HUDEP-2 (cell line): ENCODE measurements at regions not wholly inside any gene's neighbourhood (a gene's known extent, or its start where the extent isn't known, plus 50 kb on each side); places are given as distances from the start of the nearest gene placed in this dataset.
"Not testable (repeated sequence)": the region's sequence is repeated elsewhere in the genome, so short reads cannot be mapped to it uniquely, and the experiment has no call there.

Experiments
- DNase-seq, 76 experiments: peaks; one replicate each; lab custom pipeline; 2025; ENCODE audit not compliant: unreplicated experiment in 76 of 76; lab: John Stamatoyannopoulos, UW

GRCh38 chr9:75197561-75197960, 109.2 kb downstream of the OSTF1 start:
- DNase-seq: no peak

- no peak for DNase-seq
Measured at GRCh38 chr9:75198436-75198835, 110.1 kb downstream of the OSTF1 start.

- peak in 23 of 76 experiments; percentile 3 to 62 (median 26) for DNase-seq
Measured at GRCh38 chr9:75200892-75201470, 112.7 kb downstream of the OSTF1 start.

- DNase-seq: no peak
Measured at GRCh38 chr9:75201480-75202209, 113.3 kb downstream of the OSTF1 start.

- not testable (repeated sequence) for DNase-seq
Measured at GRCh38 chr9:75207997-75208396, 119.7 kb downstream of the OSTF1 start.

- no peak for DNase-seq
Measured at GRCh38 chr9:75210215-75210614, 121.9 kb downstream of the OSTF1 start.

- no peak for DNase-seq
Measured at GRCh38 chr9:75213765-75214164, 125.5 kb downstream of the OSTF1 start.

GRCh38 chr9:75226403-75227139, 138.3 kb downstream of the OSTF1 start:
- DNase-seq: no peak

GRCh38 chr9:75228893-75229292, 140.6 kb downstream of the OSTF1 start:
- DNase-seq: no peak

GRCh38 chr9:75229605-75230332, 141.5 kb downstream of the OSTF1 start:
- DNase-seq: no peak

- no peak for DNase-seq
Measured at GRCh38 chr9:75230469-75230868, 142.2 kb downstream of the OSTF1 start.

GRCh38 chr9:75231167-75231566, 142.9 kb downstream of the OSTF1 start:
- DNase-seq: no peak

- no peak for DNase-seq
Measured at GRCh38 chr9:75233011-75233410, 144.7 kb downstream of the OSTF1 start.

- no peak for DNase-seq
Measured at GRCh38 chr9:75235632-75236031, 147.3 kb downstream of the OSTF1 start.

- peak in 53 of 76 experiments; percentile 3 to 68 (median 28) for DNase-seq
Measured at GRCh38 chr9:75238311-75238976, 150.1 kb downstream of the OSTF1 start.

- DNase-seq: no peak
Measured at GRCh38 chr9:75239176-75239575, 150.9 kb downstream of the OSTF1 start.

- no peak for DNase-seq
Measured at GRCh38 chr9:75242426-75242825, 154.1 kb downstream of the OSTF1 start.

- DNase-seq: no peak
Measured at GRCh38 chr9:75246949-75247348, 158.6 kb downstream of the OSTF1 start.

GRCh38 chr9:75265525-75265972, 177.2 kb downstream of the OSTF1 start:
- DNase-seq: peak in 25 of 76 experiments; percentile 1 to 62 (median 21)

GRCh38 chr9:75269197-75269596, 180.9 kb downstream of the OSTF1 start:
- DNase-seq: no peak
